Activated B cell treated with CpG ODN at 0.5 μM for 24 hours (primary cell): ENCODE measurements at regions not wholly inside any gene's neighbourhood (a gene's known extent, or its start where the extent isn't known, plus 50 kb on each side); places are given as distances from the start of the nearest gene placed in this dataset.

ENCODE experiments used
- ATAC-seq: fragments of 200-7000 bp; cut with Tn5 transposase; one replicate; pipeline ENCODE4 v1.10.0; 2021; ENCODE audit warnings: low read depth, mild to moderate bottlenecking, moderate library complexity
- CTCF ChIA-PET: fragments of 350-600 bp; sonication (Branson Sonifier 250); formaldehyde crosslinking; loops from one replicate; lab custom pipeline; 2021; ENCODE audit warnings: antibody characterized with exemption; lab: Charles Lee
- POLR2A ChIA-PET: fragments of 350-600 bp; sonication (Branson Sonifier 250); formaldehyde crosslinking; loops from one replicate; lab custom pipeline; 2021; ENCODE audit warnings: antibody characterized with exemption; lab: Charles Lee
- DNase-seq: peaks from one replicate; pipeline ENCODE4 v3.0.0; 2022
- H3K27ac Mint-ChIP-seq: one replicate; pipeline ENCODE4 v1.8.0; 2020; ENCODE audit warnings: mixed read lengths
- H3K27me3 Mint-ChIP-seq: one replicate; pipeline ENCODE4 v1.8.0; 2021; ENCODE audit warnings: mixed read lengths
- H3K36me3 Mint-ChIP-seq: one replicate; pipeline ENCODE4 v1.8.0; 2021; ENCODE audit warnings: low read depth, mixed read lengths
- H3K4me1 Mint-ChIP-seq: one replicate; pipeline ENCODE4 v1.8.0; 2021; ENCODE audit warnings: mixed read lengths
- H3K4me3 Mint-ChIP-seq: one replicate; pipeline ENCODE4 v1.8.0; 2020; ENCODE audit warnings: mild to moderate bottlenecking, mixed read lengths
- H3K9me3 Mint-ChIP-seq: one replicate; pipeline ENCODE4 v1.8.0; 2020; ENCODE audit warnings: mixed read lengths
- intact Hi-C: fragments of 100-400 bp; cut with micrococcal nuclease; formaldehyde crosslinking; loops from one replicate; pipeline ENCODE4 v1.15.1; 2024
- TF ChIP-seq, protein P1 (sequence below): fragments of 200-600 bp; IDR thresholded peaks from one replicate; pipeline ENCODE4 v1.8.0; 2022; ENCODE audit warnings: antibody characterized with exemption, mild to moderate bottlenecking

- DNase-seq (no peak), ATAC-seq (no peak)
- peaks cover 18% of the 10 kb centered on the region for H3K9me3 Mint-ChIP-seq
- POLR2A ChIA-PET, result no interaction called here
- TF ChIP-seq, protein P1, sequence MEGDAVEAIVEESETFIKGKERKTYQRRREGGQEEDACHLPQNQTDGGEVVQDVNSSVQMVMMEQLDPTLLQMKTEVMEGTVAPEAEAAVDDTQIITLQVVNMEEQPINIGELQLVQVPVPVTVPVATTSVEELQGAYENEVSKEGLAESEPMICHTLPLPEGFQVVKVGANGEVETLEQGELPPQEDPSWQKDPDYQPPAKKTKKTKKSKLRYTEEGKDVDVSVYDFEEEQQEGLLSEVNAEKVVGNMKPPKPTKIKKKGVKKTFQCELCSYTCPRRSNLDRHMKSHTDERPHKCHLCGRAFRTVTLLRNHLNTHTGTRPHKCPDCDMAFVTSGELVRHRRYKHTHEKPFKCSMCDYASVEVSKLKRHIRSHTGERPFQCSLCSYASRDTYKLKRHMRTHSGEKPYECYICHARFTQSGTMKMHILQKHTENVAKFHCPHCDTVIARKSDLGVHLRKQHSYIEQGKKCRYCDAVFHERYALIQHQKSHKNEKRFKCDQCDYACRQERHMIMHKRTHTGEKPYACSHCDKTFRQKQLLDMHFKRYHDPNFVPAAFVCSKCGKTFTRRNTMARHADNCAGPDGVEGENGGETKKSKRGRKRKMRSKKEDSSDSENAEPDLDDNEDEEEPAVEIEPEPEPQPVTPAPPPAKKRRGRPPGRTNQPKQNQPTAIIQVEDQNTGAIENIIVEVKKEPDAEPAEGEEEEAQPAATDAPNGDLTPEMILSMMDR, result no peak
- intact Hi-C loops, result no loop called here
- no peak overlapping the region for H3K27ac Mint-ChIP-seq
- no peaks in the 10 kb centered on the region for H3K4me1 Mint-ChIP-seq
- CTCF ChIA-PET, result no interaction called here
- no peaks in the 10 kb centered on the region for H3K27me3 Mint-ChIP-seq
- no peaks in the 10 kb centered on the region for H3K36me3 Mint-ChIP-seq
- no peak overlapping the region for H3K4me3 Mint-ChIP-seq
Observed at GRCh38 chr5:9861666-9862256, 231.6 kb upstream of the TAS2R1 start.

DNA sequence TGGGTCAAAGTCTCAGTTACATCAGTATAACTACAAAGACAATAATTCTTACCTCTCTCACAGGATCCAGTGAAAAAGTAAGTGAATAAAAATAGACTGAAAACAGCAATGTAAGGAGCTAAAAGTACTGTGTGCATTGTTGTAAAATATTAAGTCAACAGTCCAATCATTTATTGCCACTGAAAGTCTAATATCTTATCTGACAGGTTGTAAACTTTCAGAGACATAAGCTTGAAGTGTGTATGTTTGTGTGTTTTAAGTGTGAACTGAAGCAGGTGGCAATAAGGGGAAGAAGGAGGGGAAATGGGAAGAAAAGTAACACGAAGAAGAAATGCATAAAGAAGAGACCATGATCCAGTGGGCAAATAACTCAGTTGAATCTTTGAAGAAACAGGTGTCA, 229.7 kb upstream of the TAS2R1 start:
- H3K9me3 Mint-ChIP-seq, result peaks cover 6% of the 10 kb centered on the region
- DNase-seq (no peak), ATAC-seq (no peak)
- H3K4me1 Mint-ChIP-seq, result no peaks in the 10 kb centered on the region
- no peak overlapping the region for H3K27ac Mint-ChIP-seq
- intact Hi-C loops, result no loop called here
- TF ChIP-seq, protein P1, result no peak
- no peaks in the 10 kb centered on the region for H3K36me3 Mint-ChIP-seq
- ChIA-PET CTCF (no interaction called here), POLR2A (no interaction called here)
- no peaks in the 10 kb centered on the region for H3K27me3 Mint-ChIP-seq
- no peak overlapping the region for H3K4me3 Mint-ChIP-seq

GRCh38 chr5:9858043-9858442, 227.9 kb upstream of the TAS2R1 start:
- Mint-ChIP-seq H3K36me3 (no peaks in the 10 kb centered on the region), H3K27me3 (no peaks in the 10 kb centered on the region), H3K4me1 (no peaks in the 10 kb centered on the region), H3K27ac (no peak overlapping the region), H3K4me3 (no peak overlapping the region), H3K9me3 (peaks cover 2% of the 10 kb centered on the region)
- DNase-seq (no peak), ATAC-seq (no peak)
- ChIA-PET POLR2A (no interaction called here), CTCF (no interaction called here)
- intact Hi-C loops, result no loop called here
- TF ChIP-seq, protein P1, result no peak

DNA sequence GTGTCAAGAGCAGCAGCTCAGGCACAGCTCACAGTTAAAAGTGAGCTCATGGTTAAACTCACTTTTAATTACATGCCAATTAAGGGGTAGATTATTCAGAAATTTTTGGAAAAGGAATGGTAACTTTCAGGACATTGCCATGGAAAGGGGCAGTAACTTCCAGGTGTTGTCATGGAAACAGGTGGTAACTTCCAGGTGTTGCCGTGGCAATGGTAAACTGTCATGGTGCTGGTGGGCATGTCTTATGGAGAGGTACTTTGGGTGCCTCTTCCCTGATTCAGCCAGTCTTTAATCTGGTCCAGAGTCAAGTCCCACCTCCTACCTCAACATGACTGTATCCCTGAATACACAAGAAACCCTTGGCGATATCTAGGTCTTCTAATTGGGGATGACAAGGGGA, 223.2 kb upstream of the TAS2R1 start:
- H3K4me1 Mint-ChIP-seq, result no peaks in the 10 kb centered on the region
- TF ChIP-seq, protein P1, result no peak
- no peak overlapping the region for H3K4me3 Mint-ChIP-seq
- no peak for ATAC-seq
- no peaks in the 10 kb centered on the region for H3K36me3 Mint-ChIP-seq
- ChIA-PET POLR2A (no interaction called here), CTCF (no interaction called here)
- DNase-seq, result no peak
- intact Hi-C loops, result no loop called here
- no peak overlapping the region for H3K27ac Mint-ChIP-seq
- peaks cover 2% of the 10 kb centered on the region for H3K9me3 Mint-ChIP-seq
- H3K27me3 Mint-ChIP-seq, result no peaks in the 10 kb centered on the region

DNA sequence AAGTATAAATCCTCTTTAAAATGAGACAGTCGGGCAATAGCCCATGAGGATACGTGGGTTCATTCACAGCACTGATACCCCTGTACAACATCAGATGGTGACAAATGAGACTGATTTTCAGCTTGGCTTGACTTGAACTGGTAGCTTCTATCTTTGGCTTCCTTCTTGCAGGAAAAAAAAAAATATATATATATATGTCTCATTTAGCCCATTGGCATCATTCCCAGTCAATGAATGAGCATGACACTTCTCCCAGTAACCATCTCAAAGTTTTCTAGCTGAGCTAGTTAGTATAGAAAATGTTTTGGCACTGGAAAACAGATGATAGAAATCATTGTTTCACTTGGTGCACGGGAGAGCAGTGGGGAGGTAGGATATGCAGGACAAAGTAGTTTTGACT, 222.5 kb upstream of the TAS2R1 start:
- no peaks in the 10 kb centered on the region for H3K4me1 Mint-ChIP-seq
- no peaks in the 10 kb centered on the region for H3K36me3 Mint-ChIP-seq
- H3K9me3 Mint-ChIP-seq, result peaks cover 2% of the 10 kb centered on the region
- ChIA-PET CTCF (no interaction called here), POLR2A (no interaction called here)
- no peak overlapping the region for H3K27ac Mint-ChIP-seq
- no peak for ATAC-seq
- no peak for DNase-seq
- no peak overlapping the region for H3K4me3 Mint-ChIP-seq
- intact Hi-C loops, result no loop called here
- H3K27me3 Mint-ChIP-seq, result no peaks in the 10 kb centered on the region
- TF ChIP-seq, protein P1, result no peak
